Breast epithelium (tissue), 3 donors: ENCODE measurements at regions not wholly inside any gene's neighbourhood (a gene's known extent, or its start where the extent isn't known, plus 50 kb on each side); places are given as distances from the start of the nearest gene placed in this dataset.

Experiments
- CTCF ChIP-seq, 3 donors: fragments of 450-650 bp; IDR thresholded peaks; one replicate each; pipeline ENCODE4 v1.5.1; 2016 to 2017; ENCODE audit warnings: antibody characterized with exemption in 3 of 3, mild to moderate bottlenecking in 3 of 3, moderate library complexity in 3 of 3
- POLR2A ChIP-seq: fragments of 450-650 bp; IDR thresholded peaks from one replicate; pipeline ENCODE4 v1.6.1; 2016; ENCODE audit warnings: antibody characterized with exemption, mild to moderate bottlenecking, moderate library complexity

- TF ChIP-seq CTCF (IDR thresholded peaks at IDR 0.05) (no peak), POLR2A (no peak)
Observed at GRCh38 chr2:150387586-150388288, 99.7 kb downstream of the RND3 start.
